ENCODE measurements at regions not wholly inside any gene's neighbourhood (a gene's known extent, or its start where the extent isn't known, plus 50 kb on each side); places are given as distances from the start of the nearest gene placed in this dataset.

GRCh38 chr14:71702786-71703185, 229.4 kb upstream of the RGS6 start:
- no peak for DNase-seq (ENCODE audit: low read depth, low spot score)

GRCh38 chr14:71703477-71703876, 228.8 kb upstream of the RGS6 start:
- DNase-seq (ENCODE audit: low read depth, low spot score): no peak

GRCh38 chr14:71704210-71704609, 228.0 kb upstream of the RGS6 start:
- DNase-seq (ENCODE audit: low read depth, low spot score): no peak

- DNase-seq (ENCODE audit: low read depth, low spot score): no peak
These were observed 226.8 kb upstream of the RGS6 start for GRCh38 chr14:71705460-71705859.

- DNase-seq (ENCODE audit: low read depth, low spot score): no peak
These were observed 223.2 kb upstream of the RGS6 start for GRCh38 chr14:71709076-71709475.

- no peak for DNase-seq (ENCODE audit: low read depth, low spot score)
These were observed 222.2 kb upstream of the RGS6 start for GRCh38 chr14:71709987-71710386.

GRCh38 chr14:71711125-71711524, 221.1 kb upstream of the RGS6 start:
- no peak for DNase-seq (ENCODE audit: low read depth, low spot score)

GRCh38 chr14:71711619-71712018, 220.6 kb upstream of the RGS6 start:
- DNase-seq (ENCODE audit: low read depth, low spot score): no peak

- DNase-seq (ENCODE audit: low read depth, low spot score): no peak
These were observed 219.8 kb upstream of the RGS6 start for GRCh38 chr14:71712478-71712877.

- DNase-seq (ENCODE audit: low read depth, low spot score): no peak
These were observed 219.2 kb upstream of the RGS6 start for GRCh38 chr14:71713016-71713415.

- no peak for DNase-seq (ENCODE audit: low read depth, low spot score)
These were observed 218.8 kb upstream of the RGS6 start for GRCh38 chr14:71713451-71713850.

- no peak for DNase-seq (ENCODE audit: low read depth, low spot score)
These were observed 218.0 kb upstream of the RGS6 start for GRCh38 chr14:71714225-71714624.

- DNase-seq (ENCODE audit: low read depth, low spot score): no peak
These were observed 216.0 kb upstream of the RGS6 start for GRCh38 chr14:71716041-71716772.

GRCh38 chr14:71720978-71721624, 211.1 kb upstream of the RGS6 start:
- DNase-seq (ENCODE audit: low read depth, low spot score): no peak

GRCh38 chr14:71721791-71722190, 210.4 kb upstream of the RGS6 start:
- no peak for DNase-seq (ENCODE audit: low read depth, low spot score)

- DNase-seq (ENCODE audit: low read depth, low spot score): no peak
These were observed 209.3 kb upstream of the RGS6 start for GRCh38 chr14:71722885-71723284.

GRCh38 chr14:71725922-71726579, 206.2 kb upstream of the RGS6 start:
- DNase-seq (ENCODE audit: low read depth, low spot score): no peak

GRCh38 chr14:71726580-71727021, 205.6 kb upstream of the RGS6 start:
- DNase-seq (ENCODE audit: low read depth, low spot score): no peak

- DNase-seq (ENCODE audit: low read depth, low spot score): no peak
These were observed 203.8 kb upstream of the RGS6 start for GRCh38 chr14:71728386-71728785.

- DNase-seq (ENCODE audit: low read depth, low spot score): no peak
These were observed 202.6 kb upstream of the RGS6 start for GRCh38 chr14:71729596-71729995.

GRCh38 chr14:71730471-71730870, 201.8 kb upstream of the RGS6 start:
- DNase-seq (ENCODE audit: low read depth, low spot score): no peak

- DNase-seq (ENCODE audit: low read depth, low spot score): no peak
These were observed 201.1 kb upstream of the RGS6 start for GRCh38 chr14:71731096-71731495.

All from activated naive CD8-positive, alpha-beta T cell treated with anti-CD3 and anti-CD28 coated beads, Interleukin-2, amount 50 U/mL, for 16 hours (primary cell).